Thyroid gland (tissue), 4 donors: ENCODE measurements at regions not wholly inside any gene's neighbourhood (a gene's known extent, or its start where the extent isn't known, plus 50 kb on each side); places are given as distances from the start of the nearest gene placed in this dataset.

ENCODE experiments used
- DNase-seq, 2 donors: peaks; one replicate each; pipeline ENCODE4 v3.0.0-alpha.2; 2019
- H3K27ac ChIP-seq, 3 donors: fragments of 200-600 bp; sonication (generic); 1 replicate in 2 of 3; 2 replicates in 1 of 3; pipeline ENCODE4 v1.5.1; 2016 to 2019; ENCODE audit warnings: mild to moderate bottlenecking in 1 of 3, moderate library complexity in 1 of 3
- H3K27me3 ChIP-seq: fragments of 200-600 bp; sonication (generic); one replicate; pipeline ENCODE4 v1.5.1; 2019
- H3K36me3 ChIP-seq, 2 donors: fragments of 200-600 bp; sonication (generic); one replicate each; pipeline ENCODE4 v1.5.1; 2016 to 2019
- H3K4me1 ChIP-seq, 2 donors: fragments of 200-600 bp; sonication (generic); one replicate each; pipeline ENCODE4 v1.5.1; 2017 to 2019
- H3K4me3 ChIP-seq, 3 donors: fragments of 200-600 bp; sonication (generic); replicated peaks in 1 of 3; 1 replicate in 2 of 3; 2 replicates in 1 of 3; pipeline ENCODE4 v1.5.1; 2016; ENCODE audit warnings: mild to moderate bottlenecking in 1 of 3
- H3K9me3 ChIP-seq: fragments of 200-600 bp; sonication (generic); one replicate; pipeline ENCODE4 v1.5.1; 2017
- CTCF ChIP-seq, 6 experiments: fragments of 200-600 bp in 3 of 6; fragments of 450-650 bp in 3 of 6; sonication (generic) in 3 of 6; IDR thresholded peaks; one replicate each; pipeline ENCODE4 v1.5.1; 2016 to 2019; ENCODE audit warnings: antibody characterized with exemption in 6 of 6, mild to moderate bottlenecking in 2 of 6, inconsistent platforms in 1 of 6, moderate library complexity in 1 of 6
- POLR2A ChIP-seq, 2 donors: fragments of 450-650 bp; IDR thresholded peaks; one replicate each; pipeline ENCODE4 v1.6.1; 2017; ENCODE audit warnings: antibody characterized with exemption in 2 of 2, mild to moderate bottlenecking in 2 of 2, moderate library complexity in 1 of 2
- WGBS, 2 donors: methylation state at CpG; one replicate each; pipeline ENCODE4 v1.1.5; 2017; 5-methylcytosine and 5-hydroxymethylcytosine counted together
- intact Hi-C: fragments of 100-400 bp; cut with DNase I; formaldehyde crosslinking; loops from one replicate; pipeline ENCODE4 v1.15.1; 2023

GRCh38 chr15:29533647-29534046, 264.0 kb upstream of the NSMCE3 start:
- TF ChIP-seq CTCF (IDR thresholded peaks at IDR 0.05) (no peak), POLR2A (IDR thresholded peaks at IDR 0.05) (no peak)
- Histone ChIP-seq H3K36me3 (no peaks in the 10 kb centered on the region), H3K4me3 (no peak overlapping the region), H3K27me3 (no peaks in the 10 kb centered on the region), H3K4me1 (peaks cover 16 to 26% of the 10 kb centered on the region in 2 donors), H3K9me3 (no peaks in the 10 kb centered on the region), H3K27ac (no peak overlapping the region)
- 66 to 82% methylated on average over 5 of the region's 5 CpGs for WGBS, 2 donors
- no peak for DNase-seq
- intact Hi-C loops = no loop called here

GRCh38 chr15:29532296-29532695, 262.7 kb upstream of the NSMCE3 start:
- Histone ChIP-seq H3K27me3 (no peaks in the 10 kb centered on the region), H3K27ac (no peak overlapping the region), H3K4me1 (peaks cover 16 to 26% of the 10 kb centered on the region in 2 donors), H3K4me3 (no peak overlapping the region), H3K36me3 (no peaks in the 10 kb centered on the region), H3K9me3 (no peaks in the 10 kb centered on the region)
- DNase-seq = no peak
- no peak for TF ChIP-seq POLR2A (IDR thresholded peaks at IDR 0.05)
- TF ChIP-seq CTCF (IDR thresholded peaks at IDR 0.05) = no peak
- 91 to 96% methylated on average over 1 of the region's 1 CpG for WGBS, 2 donors
- intact Hi-C loops = no loop called here

- Histone ChIP-seq H3K27ac (peak overlapping the region in 2 of 3 donors; percentile 56 to 67), H3K27me3 (no peaks in the 10 kb centered on the region), H3K9me3 (no peaks in the 10 kb centered on the region), H3K4me1 (peaks cover 14 to 20% of the 10 kb centered on the region in 2 donors), H3K36me3 (no peaks in the 10 kb centered on the region), H3K4me3 (no peak overlapping the region)
- intact Hi-C loops = no loop called here
- TF ChIP-seq POLR2A (IDR thresholded peaks at IDR 0.05) (no peak), CTCF (IDR thresholded peaks at IDR 0.05) (no peak)
- DNase-seq = peak; percentile 63 to 65
- WGBS, 2 donors = 42 to 43% methylated on average over 9 of the region's 9 CpGs
Measured at GRCh38 chr15:29530966-29531365, 261.3 kb upstream of the NSMCE3 start.

GRCh38 chr15:29529043-29529442, 259.4 kb upstream of the NSMCE3 start:
- Histone ChIP-seq H3K36me3 (no peaks in the 10 kb centered on the region), H3K27me3 (no peaks in the 10 kb centered on the region), H3K27ac (no peak overlapping the region), H3K4me3 (no peak overlapping the region), H3K9me3 (no peaks in the 10 kb centered on the region), H3K4me1 (peaks cover 7 to 17% of the 10 kb centered on the region in 2 donors)
- WGBS, 2 donors = 91 to 92% methylated on average over 3 of the region's 3 CpGs
- no peak for TF ChIP-seq POLR2A (IDR thresholded peaks at IDR 0.05)
- no peak for TF ChIP-seq CTCF (IDR thresholded peaks at IDR 0.05)
- intact Hi-C loops = no loop called here
- no peak for DNase-seq

GRCh38 chr15:29528276-29528675, 258.7 kb upstream of the NSMCE3 start:
- Histone ChIP-seq H3K9me3 (no peaks in the 10 kb centered on the region), H3K36me3 (no peaks in the 10 kb centered on the region), H3K27me3 (no peaks in the 10 kb centered on the region), H3K4me3 (no peak overlapping the region), H3K4me1 (peaks cover 7 to 17% of the 10 kb centered on the region in 2 donors), H3K27ac (no peak overlapping the region)
- intact Hi-C loops = no loop called here
- no peak for TF ChIP-seq CTCF (IDR thresholded peaks at IDR 0.05)
- TF ChIP-seq POLR2A (IDR thresholded peaks at IDR 0.05) = no peak
- no peak for DNase-seq
- WGBS, 2 donors = 83 to 85% methylated on average over 1 of the region's 1 CpG
